Muscle of arm (tissue), 1 donor: ENCODE measurements at regions not wholly inside any gene's neighbourhood (a gene's known extent, or its start where the extent isn't known, plus 50 kb on each side); places are given as distances from the start of the nearest gene placed in this dataset.
"Not testable (repeated sequence)": the region's sequence is repeated elsewhere in the genome, so short reads cannot be mapped to it uniquely, and the experiment has no call there.

Source experiments
- DNase-seq: peaks from one replicate; pipeline ENCODE4 v3.0.0-alpha.2; 2013

GRCh38 chr20:53891306-53891894, 179.0 kb downstream of the BCAS1 start:
- no peak for DNase-seq

- DNase-seq = no peak
Observed at GRCh38 chr20:53890443-53891305, 179.7 kb downstream of the BCAS1 start.

GRCh38 chr20:53889411-53890148, 180.8 kb downstream of the BCAS1 start:
- no peak for DNase-seq

- DNase-seq = no peak
Observed at GRCh38 chr20:53888951-53889350, 181.4 kb downstream of the BCAS1 start.

- DNase-seq = no peak
Observed at GRCh38 chr20:53888510-53888909, 181.9 kb downstream of the BCAS1 start.

GRCh38 chr20:53887973-53888372, 182.4 kb downstream of the BCAS1 start:
- DNase-seq = no peak

GRCh38 chr20:53884859-53885541, 185.4 kb downstream of the BCAS1 start:
- no peak for DNase-seq

GRCh38 chr20:53883098-53883911, 187.1 kb downstream of the BCAS1 start:
- DNase-seq = no peak

GRCh38 chr20:53882438-53882986, 187.9 kb downstream of the BCAS1 start:
- not testable (repeated sequence) for DNase-seq

GRCh38 chr20:53881362-53881761, 189.0 kb downstream of the BCAS1 start:
- DNase-seq = no peak

GRCh38 chr20:53880108-53880641, 190.2 kb downstream of the BCAS1 start:
- no peak for DNase-seq

GRCh38 chr20:53879048-53879684, 191.2 kb downstream of the BCAS1 start:
- DNase-seq = no peak

GRCh38 chr20:53878262-53879047, 191.9 kb downstream of the BCAS1 start:
- DNase-seq = no peak

- DNase-seq = no peak
Observed at GRCh38 chr20:53876956-53877355, 193.4 kb downstream of the BCAS1 start.

- no peak for DNase-seq
Observed at GRCh38 chr20:53876470-53876869, 193.9 kb downstream of the BCAS1 start.

- no peak for DNase-seq
Observed at GRCh38 chr20:53875452-53875851, 194.9 kb downstream of the BCAS1 start.

- no peak for DNase-seq
Observed at GRCh38 chr20:53874706-53875105, 195.7 kb downstream of the BCAS1 start.

GRCh38 chr20:53874104-53874503, 196.3 kb downstream of the BCAS1 start:
- no peak for DNase-seq

GRCh38 chr20:53873230-53873604, 197.2 kb downstream of the BCAS1 start:
- DNase-seq = no peak
